T-cell (primary cell): ENCODE measurements at regions not wholly inside any gene's neighbourhood (a gene's known extent, or its start where the extent isn't known, plus 50 kb on each side); places are given as distances from the start of the nearest gene placed in this dataset.

Experiments
- ATAC-seq, 4 experiments: fragments of 200-7000 bp in 3 of 4; fragments of 150-1000 bp in 1 of 4; cut with Tn5 transposase; replicated peaks in 1 of 4; 1 replicate in 3 of 4; 2 replicates in 1 of 4; pipeline ENCODE4 v1.10.0; 2021; ENCODE audit warnings: moderate library complexity in 3 of 4, mild to moderate bottlenecking in 2 of 4, moderate number of reproducible peaks in 1 of 4
- CTCF ChIA-PET, 2 donors: fragments of 300-600 bp; sonication (Branson Sonifier 250); formaldehyde crosslinking; loops; one replicate each; lab custom pipeline; 2022; ENCODE audit warnings: antibody characterized with exemption in 2 of 2; lab: Charles Lee
- POLR2A ChIA-PET, 2 donors: fragments of 300-600 bp; sonication (Branson Sonifier 250); formaldehyde crosslinking; loops; one replicate each; lab custom pipeline; 2022; ENCODE audit warnings: antibody characterized with exemption in 2 of 2; lab: Charles Lee
- DNase-seq, 35 experiments: peaks; one replicate each; pipeline versions ENCODE4 v3.0.0 to v3.0.0-alpha.2; 2013 to 2023
- H3K27ac ChIP-seq: one replicate; pipeline ENCODE4 v1.5.1; 2013; ENCODE audit warnings: low read length
- H3K27me3 ChIP-seq, 2 experiments: replicated peaks in 1 of 2; 1 replicate in 1 of 2; 2 replicates in 1 of 2; pipeline versions ENCODE4 v1.6.1 to v1.7.0; 2013; ENCODE audit warnings: low read length in 1 of 2, mixed read lengths in 1 of 2; ENCODE audit not compliant: control insufficient read depth in 2 of 2, insufficient read depth in 2 of 2; ENCODE audit errors: extremely low read depth in 1 of 2
- H3K36me3 ChIP-seq, 2 donors: 1 replicate in 1 of 2; 2 replicates in 1 of 2; pipeline versions ENCODE4 v1.6.1 to v1.7.0; 2013; ENCODE audit warnings: low read length in 1 of 2; ENCODE audit not compliant: control insufficient read depth in 2 of 2, insufficient read depth in 1 of 2; ENCODE audit errors: extremely low read depth in 1 of 2
- H3K4me1 ChIP-seq, 2 experiments: 1 replicate in 1 of 2; 2 replicates in 1 of 2; pipeline versions ENCODE4 v1.6.1 to v1.7.0; 2013; ENCODE audit warnings: low read length in 2 of 2, mixed read lengths in 1 of 2; ENCODE audit not compliant: insufficient read depth in 2 of 2, control insufficient read depth in 1 of 2; ENCODE audit errors: extremely low read depth in 1 of 2
- H3K4me3 ChIP-seq, 2 donors: 1 replicate in 1 of 2; 2 replicates in 1 of 2; pipeline versions ENCODE4 v1.5.1 to v1.7.0; 2013; ENCODE audit warnings: mild to moderate bottlenecking in 2 of 2, low read length in 1 of 2, moderate library complexity in 1 of 2; ENCODE audit not compliant: control insufficient read depth in 1 of 2; ENCODE audit errors: extremely low read depth in 1 of 2
- H3K9me3 ChIP-seq: 2 replicates; pipeline ENCODE4 v1.7.0; 2013
- H3K27ac Mint-ChIP-seq, 2 donors: one replicate each; pipeline ENCODE4 v1.8.0; 2020 to 2021; ENCODE audit warnings: mild to moderate bottlenecking in 2 of 2, mixed read lengths in 2 of 2
- H3K27me3 Mint-ChIP-seq, 2 donors: one replicate each; pipeline ENCODE4 v1.8.0; 2021 to 2022; ENCODE audit warnings: mixed read lengths in 2 of 2
- H3K36me3 Mint-ChIP-seq: one replicate; pipeline ENCODE4 v1.8.0; 2021; ENCODE audit warnings: mixed read lengths
- H3K4me1 Mint-ChIP-seq, 3 donors: one replicate each; pipeline ENCODE4 v1.8.0; 2020 to 2022; ENCODE audit warnings: mixed read lengths in 3 of 3, mild to moderate bottlenecking in 1 of 3
- H3K4me3 Mint-ChIP-seq, 3 donors: one replicate each; pipeline ENCODE4 v1.8.0; 2020 to 2022; ENCODE audit warnings: mild to moderate bottlenecking in 3 of 3, mixed read lengths in 3 of 3, moderate library complexity in 3 of 3
- H3K9me3 Mint-ChIP-seq, 3 donors: one replicate each; pipeline ENCODE4 v1.8.0; 2020 to 2022; ENCODE audit warnings: mixed read lengths in 3 of 3
- WGBS: methylation state at CpG from one replicate; pipeline ENCODE4 v1.1.5; 2013; ENCODE audit warnings: missing lambda C conversion rate; ENCODE audit not compliant: insufficient coverage; 5-methylcytosine and 5-hydroxymethylcytosine counted together

- no peak for ATAC-seq
- 80% methylated on average over 1 of the region's 1 CpG for WGBS
- Mint-ChIP-seq H3K27ac (no peak overlapping the region), H3K27me3 (no peaks in the 10 kb centered on the region), H3K9me3 (no peaks in the 10 kb centered on the region), H3K4me1 (no peaks in the 10 kb centered on the region), H3K36me3 (no peaks in the 10 kb centered on the region), H3K4me3 (no peak overlapping the region)
- ChIA-PET CTCF (no interaction called here), POLR2A (no interaction called here)
- Histone ChIP-seq H3K27me3 (no peaks in the 10 kb centered on the region), H3K4me3 (no peak overlapping the region), H3K36me3 (no peaks in the 10 kb centered on the region), H3K27ac (no peak overlapping the region), H3K4me1 (no peaks in the 10 kb centered on the region), H3K9me3 (no peaks in the 10 kb centered on the region)
- DNase-seq, result no peak
Observed at GRCh38 chr5:119820016-119820415, 190.7 kb downstream of the FAM170A start.

- Mint-ChIP-seq H3K4me3 (no peak overlapping the region), H3K36me3 (no peaks in the 10 kb centered on the region), H3K4me1 (no peaks in the 10 kb centered on the region), H3K9me3 (no peaks in the 10 kb centered on the region), H3K27ac (no peak overlapping the region), H3K27me3 (no peaks in the 10 kb centered on the region)
- H3K36me3 ChIP-seq, result no peaks in the 10 kb centered on the region
- H3K4me3 ChIP-seq, result no peak overlapping the region
- no peaks in the 10 kb centered on the region for H3K27me3 ChIP-seq
- no peaks in the 10 kb centered on the region for H3K9me3 ChIP-seq
- 13% methylated on average over 1 of the region's 2 CpGs for WGBS
- ATAC-seq (no peak), DNase-seq (no peak)
- H3K4me1 ChIP-seq, result no peaks in the 10 kb centered on the region
- H3K27ac ChIP-seq, result no peak overlapping the region
- CTCF ChIA-PET, result no interaction called here
- POLR2A ChIA-PET, result no interaction called here
Observed at GRCh38 chr5:119820608-119821007, 191.2 kb downstream of the FAM170A start.

GRCh38 chr5:119828541-119828940, 199.2 kb downstream of the FAM170A start:
- ChIA-PET POLR2A (no interaction called here), CTCF (no interaction called here)
- Histone ChIP-seq H3K27me3 (no peaks in the 10 kb centered on the region), H3K9me3 (no peaks in the 10 kb centered on the region), H3K4me3 (no peak overlapping the region), H3K27ac (no peak overlapping the region), H3K4me1 (no peaks in the 10 kb centered on the region), H3K36me3 (no peaks in the 10 kb centered on the region)
- Mint-ChIP-seq H3K27me3 (no peaks in the 10 kb centered on the region), H3K9me3 (peaks cover 0 to 7% (median 0%) of the 10 kb centered on the region in 3 donors), H3K27ac (no peak overlapping the region), H3K36me3 (no peaks in the 10 kb centered on the region), H3K4me1 (no peaks in the 10 kb centered on the region), H3K4me3 (no peak overlapping the region)
- ATAC-seq, result no peak
- DNase-seq, result no peak
- no CpG with 5 or more reads among the region's 3 CpGs for WGBS

DNA sequence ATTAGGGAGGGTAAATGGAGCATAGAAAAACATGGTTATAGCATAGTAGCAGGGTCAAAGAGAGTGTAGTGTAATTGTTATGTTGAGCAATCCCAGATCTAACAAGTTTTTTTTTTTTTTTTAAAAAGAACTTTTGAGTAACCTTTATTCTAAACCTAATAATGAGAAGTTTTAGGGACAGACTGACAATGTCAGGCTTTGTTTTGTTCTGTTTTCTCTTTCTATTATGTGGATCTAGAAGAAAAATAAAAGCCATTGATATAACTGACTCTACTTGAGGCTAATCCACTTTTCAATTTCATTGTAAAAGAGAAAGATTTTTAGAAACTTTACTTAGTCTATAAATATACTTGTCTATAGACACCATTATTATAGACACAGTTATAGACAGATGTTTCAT, 200.0 kb downstream of the FAM170A start:
- Mint-ChIP-seq H3K4me3 (no peak overlapping the region), H3K9me3 (peaks cover 0 to 7% (median 0%) of the 10 kb centered on the region in 3 donors), H3K27me3 (no peaks in the 10 kb centered on the region), H3K27ac (no peak overlapping the region), H3K4me1 (no peaks in the 10 kb centered on the region), H3K36me3 (no peaks in the 10 kb centered on the region)
- H3K4me3 ChIP-seq, result no peak overlapping the region
- CTCF ChIA-PET, result no interaction called here
- no peaks in the 10 kb centered on the region for H3K4me1 ChIP-seq
- ATAC-seq, result no peak
- POLR2A ChIA-PET, result no interaction called here
- no peak overlapping the region for H3K27ac ChIP-seq
- H3K27me3 ChIP-seq, result no peaks in the 10 kb centered on the region
- H3K36me3 ChIP-seq, result no peaks in the 10 kb centered on the region
- DNase-seq, result no peak
- H3K9me3 ChIP-seq, result no peaks in the 10 kb centered on the region

DNA sequence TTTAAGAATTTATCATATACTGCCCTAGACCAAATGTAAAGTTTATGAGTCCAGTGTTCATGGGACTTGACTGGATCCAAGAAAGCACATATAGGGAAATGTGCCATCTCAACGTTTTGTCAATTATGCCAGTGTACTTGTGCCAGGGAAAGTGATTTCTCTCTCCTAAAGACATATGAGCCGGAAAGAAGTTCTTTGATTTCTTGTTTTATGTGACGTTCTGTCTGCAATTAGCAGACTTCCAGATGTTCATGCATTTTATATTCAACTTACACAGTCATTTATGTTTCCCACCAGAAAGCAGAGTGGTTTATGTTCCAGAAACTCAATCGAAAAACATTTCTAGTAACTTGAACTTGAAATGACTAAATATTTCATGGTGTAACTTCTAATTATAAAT, 203.8 kb downstream of the FAM170A start:
- ATAC-seq (no peak), DNase-seq (no peak)
- CTCF ChIA-PET, result no interaction called here
- Mint-ChIP-seq H3K27ac (no peak overlapping the region), H3K4me1 (no peaks in the 10 kb centered on the region), H3K4me3 (no peak overlapping the region), H3K27me3 (no peaks in the 10 kb centered on the region), H3K9me3 (peaks cover 4 to 21% (median 16%) of the 10 kb centered on the region in 3 donors), H3K36me3 (no peaks in the 10 kb centered on the region)
- Histone ChIP-seq H3K27me3 (no peaks in the 10 kb centered on the region), H3K4me3 (no peak overlapping the region), H3K36me3 (no peaks in the 10 kb centered on the region), H3K27ac (no peak overlapping the region), H3K4me1 (no peaks in the 10 kb centered on the region), H3K9me3 (no peaks in the 10 kb centered on the region)
- no CpG with 5 or more reads among the region's 4 CpGs for WGBS
- POLR2A ChIA-PET, result no interaction called here

DNA sequence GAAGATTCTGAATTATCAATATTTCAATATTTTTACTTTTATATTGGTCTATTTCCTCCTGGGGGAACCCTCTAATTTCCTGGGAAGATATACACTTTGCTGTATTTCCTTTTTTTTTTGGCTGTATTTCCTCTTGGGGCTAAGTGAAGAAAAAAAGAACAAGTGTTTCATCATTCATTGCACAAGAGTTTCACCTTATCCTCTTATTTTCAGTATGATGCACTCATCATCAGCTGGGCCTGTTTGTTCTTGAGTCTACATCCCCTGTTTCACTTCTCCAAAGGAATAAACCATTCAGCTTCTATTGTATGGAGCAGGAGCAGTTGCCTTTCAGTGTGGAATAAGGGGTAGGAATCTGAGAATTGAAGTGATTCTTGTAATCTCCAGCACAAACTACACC, 210.8 kb downstream of the FAM170A start:
- no peak overlapping the region for H3K27ac ChIP-seq
- Mint-ChIP-seq H3K27ac (no peak overlapping the region), H3K9me3 (peaks cover 5 to 27% (median 18%) of the 10 kb centered on the region in 3 donors), H3K4me3 (no peak overlapping the region), H3K4me1 (no peaks in the 10 kb centered on the region), H3K36me3 (no peaks in the 10 kb centered on the region), H3K27me3 (no peaks in the 10 kb centered on the region)
- H3K4me1 ChIP-seq, result no peaks in the 10 kb centered on the region
- no peak for DNase-seq
- no peaks in the 10 kb centered on the region for H3K27me3 ChIP-seq
- CTCF ChIA-PET, result no interaction called here
- H3K9me3 ChIP-seq, result no peaks in the 10 kb centered on the region
- H3K4me3 ChIP-seq, result no peak overlapping the region
- no peak for ATAC-seq
- POLR2A ChIA-PET, result interaction anchor here in 1 of 2 donors (0.7 kb wide), 1 partner anchor 266 kb away, joined by 5 read pairs; no protein-coding TSS in a partner anchor
- no peaks in the 10 kb centered on the region for H3K36me3 ChIP-seq

DNA sequence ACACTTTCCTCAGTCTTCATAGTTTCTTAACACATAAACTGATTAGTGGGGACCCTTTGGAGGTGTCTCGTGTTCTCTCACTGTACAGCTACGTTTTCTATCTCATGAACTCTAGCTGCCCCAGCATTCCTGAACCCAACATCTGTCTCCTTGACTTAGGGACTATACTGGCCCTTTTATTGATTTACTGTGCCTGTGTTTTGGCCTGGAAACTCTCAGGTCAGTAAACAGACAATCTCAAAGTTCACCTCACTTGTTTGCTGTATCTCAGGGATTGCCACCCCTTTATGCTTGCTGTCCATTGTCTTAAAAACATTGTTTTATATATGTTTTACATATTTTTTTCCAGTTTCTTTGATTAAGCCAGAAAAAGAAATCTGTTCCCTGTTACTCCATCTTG, 222.8 kb downstream of the FAM170A start:
- Histone ChIP-seq H3K4me3 (no peak overlapping the region), H3K27me3 (no peaks in the 10 kb centered on the region), H3K4me1 (no peaks in the 10 kb centered on the region), H3K27ac (no peak overlapping the region), H3K9me3 (no peaks in the 10 kb centered on the region), H3K36me3 (no peaks in the 10 kb centered on the region)
- DNase-seq (no peak), ATAC-seq (no peak)
- no CpG with 5 or more reads among the region's 2 CpGs for WGBS
- Mint-ChIP-seq H3K27me3 (no peaks in the 10 kb centered on the region), H3K27ac (no peak overlapping the region), H3K4me3 (no peak overlapping the region), H3K4me1 (no peaks in the 10 kb centered on the region), H3K9me3 (peaks cover 0 to 4% (median 0%) of the 10 kb centered on the region in 3 donors), H3K36me3 (no peaks in the 10 kb centered on the region)
- CTCF ChIA-PET, result no interaction called here
- POLR2A ChIA-PET, result interaction anchor here in 1 of 2 donors (0.6 kb wide), 1 partner anchor 30 kb away, joined by 3 read pairs; no protein-coding TSS in a partner anchor
